ENCODE measurements at regions not wholly inside any gene's neighbourhood (a gene's known extent, or its start where the extent isn't known, plus 50 kb on each side); places are given as distances from the start of the nearest gene placed in this dataset.
"Not testable (repeated sequence)": the region's sequence is repeated elsewhere in the genome, so short reads cannot be mapped to it uniquely, and the experiment has no call there.

DNA sequence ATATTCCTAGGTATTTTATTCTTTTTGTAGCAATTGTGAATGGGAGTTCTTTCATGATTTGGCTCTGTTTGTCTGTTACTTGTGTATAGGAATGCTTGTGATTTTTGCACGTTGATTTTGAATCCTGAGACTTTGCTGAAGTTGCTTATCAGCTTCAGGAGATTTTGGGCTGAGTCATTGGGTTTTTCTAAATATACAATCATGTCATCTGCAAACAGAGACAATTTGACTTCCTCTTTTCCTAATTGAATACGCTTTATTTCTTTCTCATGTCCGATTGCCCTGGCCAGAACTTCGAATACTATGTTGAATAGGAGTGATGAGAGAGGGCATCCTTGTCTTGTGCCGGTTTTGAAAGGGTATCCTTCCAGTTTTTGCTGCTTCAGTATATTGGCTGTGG is 234.6 kb upstream of the RASGRP1 start:
- DNase-seq (ENCODE audit: low spot score): not testable (repeated sequence)

DNA sequence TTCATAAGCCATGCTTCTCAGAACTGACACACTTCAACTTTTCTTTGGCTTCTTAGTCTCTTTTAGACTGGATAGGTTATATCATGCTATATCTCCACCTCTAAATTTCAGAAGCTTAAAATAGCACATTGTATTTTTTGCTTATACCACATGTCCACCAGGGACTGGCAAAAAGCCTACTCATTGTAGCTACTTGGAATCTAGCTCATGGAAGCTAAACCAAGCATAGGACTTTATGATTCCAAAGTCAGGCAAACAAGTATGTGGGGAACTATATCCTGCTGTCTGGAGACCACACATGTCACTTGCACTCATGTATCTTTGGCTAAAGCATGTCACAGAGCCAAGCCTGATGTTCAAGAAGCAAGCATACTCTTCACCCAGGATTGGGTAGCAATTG is 245.0 kb upstream of the RASGRP1 start:
- no peak for DNase-seq (ENCODE audit: low spot score)

DNA sequence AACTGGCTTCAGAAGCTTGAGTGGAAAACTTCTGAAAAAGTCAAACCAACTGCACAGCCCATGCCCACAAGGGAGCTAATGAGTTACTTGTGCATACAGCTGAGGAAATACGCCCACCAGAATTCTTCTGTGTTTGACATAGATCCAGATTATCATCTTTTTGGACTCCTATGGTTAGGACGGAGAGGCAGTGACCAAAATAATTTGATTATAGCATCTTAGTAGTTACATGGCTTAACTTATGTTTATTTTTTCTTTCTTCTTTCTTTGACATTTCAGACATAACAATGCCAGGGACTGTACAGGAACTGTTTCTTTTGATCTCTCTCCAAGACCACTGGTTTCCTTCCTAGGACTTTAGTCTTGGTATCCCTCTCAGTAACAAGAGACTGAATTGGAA is 246.1 kb upstream of the RASGRP1 start:
- no peak for DNase-seq (ENCODE audit: low spot score)

DNA sequence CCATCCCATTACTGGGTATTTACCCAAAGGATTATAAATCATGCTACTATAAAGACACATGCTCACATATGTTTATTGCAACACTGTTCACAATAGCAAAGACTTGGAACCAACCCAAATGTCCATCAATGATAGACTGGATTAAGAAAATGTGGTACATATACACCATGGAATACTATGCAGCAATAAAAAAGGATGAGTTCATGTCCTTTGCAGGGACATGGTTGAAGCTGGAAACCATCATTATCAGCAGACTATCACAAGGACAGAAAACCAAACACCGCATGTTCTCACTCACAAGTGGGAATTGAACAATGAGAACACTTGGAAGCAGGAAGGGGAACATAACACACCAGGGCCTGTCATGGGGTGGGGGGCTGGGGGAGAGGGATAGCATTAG is 249.6 kb upstream of the RASGRP1 start:
- DNase-seq (ENCODE audit: low spot score): not testable (repeated sequence)

DNA sequence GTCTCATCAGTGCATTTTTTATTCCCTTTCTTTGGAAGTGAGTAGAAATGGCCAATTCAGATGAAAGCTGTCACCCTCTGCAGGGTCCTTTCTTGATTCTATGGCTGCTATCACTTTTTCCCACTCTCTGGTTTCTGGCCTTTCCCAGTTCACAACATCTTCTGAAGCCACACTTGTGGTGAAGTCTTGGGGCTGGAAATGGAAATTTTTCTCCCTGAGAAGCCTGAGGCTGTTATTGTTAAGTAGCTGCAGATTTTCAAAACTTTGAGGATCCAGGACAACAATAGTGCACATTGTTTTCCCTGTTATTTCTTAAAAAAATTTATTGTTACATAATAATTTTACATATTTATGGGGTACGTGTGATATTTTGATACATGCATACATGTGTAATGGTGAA is 250.3 kb upstream of the RASGRP1 start:
- DNase-seq (ENCODE audit: low spot score): no peak

DNA sequence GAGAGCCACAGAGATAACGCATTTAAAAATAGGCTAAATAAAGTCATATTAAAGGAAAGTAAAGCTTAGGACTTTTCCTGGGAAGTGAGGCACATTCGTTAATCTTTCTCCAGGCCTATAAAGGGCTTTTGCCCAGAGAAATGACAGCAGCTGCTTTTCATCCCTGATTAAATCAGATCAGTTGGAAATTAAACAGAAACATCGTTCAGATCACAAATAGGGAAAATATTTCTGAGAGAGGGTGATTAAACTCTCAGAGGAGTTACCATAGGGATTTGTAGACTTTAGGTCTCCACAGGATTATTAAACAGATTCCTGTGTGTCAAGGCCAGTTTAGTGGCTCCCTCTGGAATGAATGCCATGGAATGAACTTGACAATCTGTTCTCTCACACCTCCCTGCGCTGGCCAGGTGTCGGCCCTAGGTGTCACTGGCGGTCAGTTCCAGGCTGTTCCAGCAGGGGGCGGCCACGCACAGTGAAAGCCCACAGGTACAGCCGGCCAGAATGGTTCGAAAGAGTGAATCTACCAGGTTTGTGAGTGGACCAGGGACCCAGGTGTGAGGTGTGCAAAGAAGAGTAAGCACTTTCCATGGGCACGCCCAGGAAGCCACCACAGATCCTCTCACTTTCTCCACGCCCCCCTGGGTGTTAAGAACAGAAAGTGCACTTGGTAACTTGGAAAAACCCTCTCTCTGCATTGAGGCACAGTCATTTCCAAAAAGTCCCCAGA is 253.0 kb upstream of the RASGRP1 start:
- DNase-seq (ENCODE audit: low spot score): peak; percentile 92

DNA sequence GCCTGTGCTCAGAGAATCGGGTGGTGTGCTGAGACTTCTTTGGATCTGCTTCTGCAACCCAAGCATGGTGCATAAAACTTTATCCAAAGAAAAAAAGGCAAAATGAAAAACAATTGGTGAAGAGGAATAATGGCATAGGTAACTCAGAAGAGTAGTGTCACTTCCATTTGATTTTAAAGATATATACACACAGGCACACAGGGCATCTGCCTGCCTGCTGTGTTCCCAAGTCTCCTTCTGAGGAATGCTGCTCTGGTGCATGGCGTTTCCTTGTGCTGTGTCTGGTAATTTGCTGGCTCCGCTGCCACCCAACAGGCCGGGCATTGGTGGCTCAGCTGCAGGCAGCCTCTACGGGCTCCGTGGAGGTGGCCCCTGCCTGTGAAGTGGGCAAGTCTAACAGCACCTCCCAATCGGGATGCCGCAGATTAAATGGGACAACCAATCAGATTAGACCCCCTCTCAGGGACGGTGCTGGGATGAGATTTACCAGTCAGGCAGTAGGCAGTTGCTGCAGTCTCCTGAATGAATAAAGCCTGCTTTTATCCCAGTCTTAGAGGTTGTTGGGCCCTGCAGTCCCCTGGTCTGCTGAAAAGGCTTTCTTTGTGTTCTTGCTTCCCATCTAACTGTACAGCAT is 253.7 kb upstream of the RASGRP1 start:
- DNase-seq (ENCODE audit: low spot score): no peak

DNA sequence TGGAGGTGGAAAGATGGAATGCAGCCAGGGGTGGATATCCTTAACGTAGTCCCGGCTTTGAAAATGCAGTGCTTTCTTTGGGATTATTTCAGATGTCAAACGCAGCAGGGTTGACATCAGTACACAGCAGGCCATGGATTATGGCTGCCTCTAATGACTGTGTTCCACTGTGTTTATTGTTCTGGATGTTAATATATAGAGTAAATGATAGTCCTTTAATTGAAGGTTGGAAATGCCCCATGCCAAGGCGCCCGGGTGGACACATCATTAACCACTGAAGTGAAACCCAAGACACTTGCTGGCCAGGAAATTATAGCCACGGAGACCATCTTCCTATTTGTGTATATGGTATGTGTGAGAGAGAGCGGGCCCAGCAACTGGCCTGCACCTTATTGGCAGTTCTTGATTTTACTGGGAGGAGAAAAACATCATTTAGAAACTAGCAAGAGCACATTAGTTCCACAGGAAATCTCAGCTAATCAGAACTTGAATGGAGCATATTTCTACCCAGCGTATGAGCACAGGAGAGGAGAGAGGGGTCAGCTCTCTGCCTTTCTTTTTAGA is 254.9 kb upstream of the RASGRP1 start:
- no peak for DNase-seq (ENCODE audit: low spot score)

DNA sequence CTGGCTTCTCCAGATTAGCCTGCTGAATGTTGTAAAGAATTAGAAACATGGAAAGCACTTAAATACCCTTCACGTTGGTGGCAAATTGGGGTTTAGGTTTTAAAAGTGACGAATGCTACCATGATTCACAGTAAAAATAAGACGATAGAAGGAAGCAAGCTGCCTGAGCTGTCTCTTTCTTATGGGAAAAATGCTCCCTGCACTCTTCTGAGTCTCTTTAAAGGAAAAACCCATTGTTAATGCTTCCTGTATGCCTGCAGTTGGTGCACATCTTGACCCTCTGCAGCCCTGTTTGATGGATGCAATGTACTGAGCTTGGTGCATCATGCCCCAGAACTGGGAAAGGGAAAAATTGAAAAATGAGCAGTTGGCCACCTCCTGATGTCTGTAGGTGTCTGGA is 258.6 kb upstream of the RASGRP1 start:
- DNase-seq (ENCODE audit: low spot score): no peak

DNA sequence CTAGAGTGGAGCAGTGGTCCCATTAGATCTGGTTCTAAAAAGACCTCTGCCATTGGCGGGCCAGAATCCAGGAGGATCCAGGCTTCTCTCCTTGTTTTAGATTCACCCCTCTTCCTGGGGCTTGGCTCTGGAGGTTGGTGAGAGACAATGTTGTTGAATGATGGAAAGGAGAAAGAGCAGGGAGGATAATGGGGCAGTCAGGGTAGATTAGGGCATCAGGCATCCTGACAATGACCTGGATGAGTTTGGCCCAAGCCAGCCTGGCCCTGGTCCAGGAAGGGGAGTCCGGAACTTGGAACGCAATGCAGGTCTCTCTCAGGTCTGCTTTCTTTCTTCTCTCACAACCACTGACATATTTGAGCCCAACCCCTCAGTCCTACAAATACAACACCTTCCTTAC is 260.1 kb upstream of the RASGRP1 start:
- no peak for DNase-seq (ENCODE audit: low spot score)

DNA sequence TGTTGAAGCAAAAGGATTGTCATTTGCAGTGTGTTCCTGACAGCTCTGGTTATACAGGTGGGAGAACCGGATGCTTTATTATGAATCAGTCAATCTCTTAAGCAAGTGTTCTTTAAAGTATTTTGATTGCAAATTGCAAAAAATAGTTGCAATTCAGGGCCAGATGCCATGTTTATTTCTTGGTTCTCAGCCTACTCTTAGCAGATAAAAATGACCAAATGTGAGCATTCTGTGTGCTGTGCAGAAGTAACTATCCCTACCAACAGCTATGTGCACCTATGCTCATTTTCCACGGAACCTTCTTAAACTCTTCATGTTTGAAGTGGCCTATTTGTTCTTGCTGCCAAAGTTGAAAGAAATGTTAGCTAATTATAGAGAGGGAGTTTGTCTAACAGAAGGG is 262.3 kb upstream of the RASGRP1 start:
- DNase-seq (ENCODE audit: low spot score): no peak

DNA sequence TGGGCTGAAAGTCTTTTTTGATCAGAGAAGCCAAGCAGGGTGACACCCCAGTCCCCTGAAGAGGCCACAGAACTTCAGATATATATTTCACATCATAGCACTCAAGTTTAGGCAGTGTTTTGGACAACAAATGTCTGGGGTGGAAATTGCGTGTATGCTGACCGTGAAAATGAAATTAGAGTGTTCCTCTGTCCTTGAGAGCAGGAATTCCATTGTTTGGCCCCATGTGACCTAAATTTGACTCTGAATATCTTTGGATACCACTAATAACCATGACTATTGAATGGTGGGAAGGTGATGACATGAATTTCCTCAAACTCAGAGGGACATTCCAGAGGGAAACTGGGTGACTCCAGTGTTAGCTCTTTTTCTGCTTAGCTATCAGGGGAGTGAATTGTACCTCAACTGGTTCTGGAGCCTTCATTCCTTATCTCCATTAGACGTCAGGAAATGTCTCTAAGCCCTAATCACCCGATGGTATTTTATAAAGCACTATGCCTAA is 263.5 kb upstream of the RASGRP1 start:
- DNase-seq (ENCODE audit: low spot score): no peak

DNA sequence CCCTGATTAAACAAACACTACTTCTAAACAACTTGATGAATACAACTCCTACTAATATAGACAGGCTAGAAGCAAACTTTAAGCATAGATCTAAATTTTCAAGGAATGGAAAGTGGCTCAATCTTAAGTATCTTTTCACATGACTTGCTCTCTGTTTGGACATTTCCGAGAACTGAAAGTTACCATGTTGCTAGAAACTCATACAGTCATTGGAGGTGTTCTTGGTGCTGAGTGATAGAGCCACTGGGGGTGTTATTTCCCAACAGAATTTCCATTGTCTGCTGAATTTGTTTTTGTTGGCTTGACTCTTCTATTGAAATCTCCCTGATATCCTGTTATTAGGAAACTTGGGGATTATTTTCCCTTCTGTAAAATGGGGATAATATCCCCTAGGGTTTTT is 264.5 kb upstream of the RASGRP1 start:
- no peak for DNase-seq (ENCODE audit: low spot score)

DNA sequence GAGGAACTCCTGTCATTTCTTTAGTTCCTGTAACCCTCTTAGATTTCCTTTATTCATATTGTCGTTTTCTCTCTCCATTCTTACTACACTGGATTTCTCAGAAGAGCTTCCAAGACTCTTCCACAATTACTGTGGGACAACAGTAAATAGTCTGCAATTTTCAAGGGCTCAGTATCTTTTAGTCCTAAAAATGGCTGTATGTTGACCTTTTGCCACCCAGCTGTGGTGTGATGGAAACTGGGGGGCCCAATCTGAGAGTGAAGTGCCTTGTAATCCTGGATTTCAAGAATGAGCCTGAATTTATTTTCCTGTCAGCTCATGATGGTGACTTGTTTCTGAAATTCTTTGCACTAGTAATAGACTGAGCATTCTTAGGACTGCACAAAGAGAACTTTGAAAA is 277.6 kb upstream of the RASGRP1 start:
- DNase-seq (ENCODE audit: low spot score): no peak

DNA sequence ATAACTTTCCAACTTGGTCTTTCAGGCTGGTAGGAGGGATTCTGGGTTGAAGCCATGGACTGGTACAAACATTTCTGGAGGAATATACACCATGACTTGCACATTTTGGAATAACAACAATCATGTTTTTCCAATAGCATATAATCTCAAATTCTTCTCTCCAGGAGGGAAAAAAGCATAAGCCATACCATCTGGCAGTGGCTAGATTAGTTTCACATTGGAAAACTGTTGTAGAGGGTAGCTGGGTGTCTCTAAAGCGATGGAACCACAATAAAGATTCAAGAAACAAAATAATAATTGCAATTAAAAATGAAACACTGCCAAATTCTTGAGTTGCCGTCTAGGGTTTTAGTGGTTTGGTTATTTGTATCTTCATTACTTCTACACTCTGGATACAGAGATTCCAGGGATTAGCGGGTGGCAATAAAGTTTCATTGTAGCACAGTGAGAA is 278.5 kb upstream of the RASGRP1 start:
- DNase-seq (ENCODE audit: low spot score): no peak

DNA sequence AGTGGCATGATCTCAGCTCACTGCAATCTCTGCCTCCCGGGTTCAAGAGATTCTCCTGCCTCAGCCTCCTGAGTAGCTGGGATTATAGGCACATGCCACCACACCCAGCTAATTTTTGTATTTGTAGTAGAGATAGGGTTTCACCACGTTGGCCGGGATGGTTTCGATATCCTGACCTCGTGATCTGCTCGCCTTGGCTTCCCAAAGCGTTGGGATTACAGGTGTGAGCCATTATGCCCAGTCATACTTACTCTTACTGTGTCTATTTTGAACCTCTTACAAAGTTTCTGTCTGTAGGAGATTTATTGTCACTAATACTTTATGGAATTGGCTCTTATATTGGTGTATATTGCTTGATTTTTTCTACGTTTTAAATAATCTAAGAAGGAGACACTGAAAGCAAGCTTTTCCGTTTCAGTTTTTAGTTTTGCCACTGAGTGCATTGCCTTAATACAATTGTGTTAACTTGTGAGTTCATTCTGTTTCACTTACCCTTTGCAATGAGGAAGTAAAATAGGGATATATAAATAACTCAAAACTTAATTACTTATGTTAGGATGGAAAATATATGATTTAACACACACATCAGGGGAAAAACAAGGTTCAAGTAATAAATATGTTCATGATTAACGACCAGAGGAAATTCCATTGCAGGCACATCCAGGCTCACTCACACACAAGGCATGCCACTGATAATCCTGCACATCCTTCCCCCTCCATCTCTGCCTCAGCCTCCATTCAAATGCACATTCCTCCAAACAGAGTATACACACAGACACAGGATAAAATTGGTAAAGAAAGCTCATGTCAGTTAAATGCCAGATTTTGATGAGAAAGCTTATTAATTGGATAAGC is 279.3 kb upstream of the RASGRP1 start:
- no peak for DNase-seq (ENCODE audit: low spot score)

DNA sequence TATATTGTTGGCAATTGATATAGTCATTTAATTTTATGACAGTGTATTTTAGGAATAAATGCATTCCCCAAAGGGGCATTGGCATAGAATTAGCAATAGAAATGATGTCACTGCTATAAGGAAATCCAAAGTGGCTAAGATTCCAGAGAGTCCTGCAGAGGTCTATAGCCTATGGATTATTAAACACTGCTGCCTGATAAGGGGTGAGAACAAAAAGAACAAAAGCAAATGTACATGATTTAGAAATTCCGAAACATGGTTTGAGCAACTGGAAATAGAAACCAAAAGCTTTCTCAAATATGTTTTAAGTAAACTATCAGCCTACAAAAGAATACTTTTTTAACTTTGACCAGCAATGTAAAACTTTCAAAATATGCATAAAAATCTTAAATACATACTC is 280.1 kb upstream of the RASGRP1 start:
- DNase-seq (ENCODE audit: low spot score): no peak

DNA sequence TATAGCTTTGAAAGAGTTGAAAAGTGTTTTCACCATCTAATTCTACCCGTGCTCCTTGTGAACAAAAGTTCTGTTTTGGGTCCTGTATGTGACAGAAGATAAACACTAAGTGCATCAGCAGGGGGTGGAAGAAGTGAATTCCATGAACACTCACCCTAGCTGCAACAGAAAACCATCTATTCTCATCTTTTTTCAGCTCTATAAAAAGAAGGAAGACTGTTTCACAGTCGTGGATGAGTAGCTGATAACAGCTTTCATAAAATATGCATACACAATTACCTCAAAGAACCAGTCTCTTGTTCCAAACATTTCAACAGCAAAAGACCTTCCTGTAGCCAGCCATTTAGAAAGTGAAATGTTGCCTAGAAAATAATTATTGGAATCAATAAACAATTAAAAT is 281.7 kb upstream of the RASGRP1 start:
- DNase-seq (ENCODE audit: low spot score): no peak

DNA sequence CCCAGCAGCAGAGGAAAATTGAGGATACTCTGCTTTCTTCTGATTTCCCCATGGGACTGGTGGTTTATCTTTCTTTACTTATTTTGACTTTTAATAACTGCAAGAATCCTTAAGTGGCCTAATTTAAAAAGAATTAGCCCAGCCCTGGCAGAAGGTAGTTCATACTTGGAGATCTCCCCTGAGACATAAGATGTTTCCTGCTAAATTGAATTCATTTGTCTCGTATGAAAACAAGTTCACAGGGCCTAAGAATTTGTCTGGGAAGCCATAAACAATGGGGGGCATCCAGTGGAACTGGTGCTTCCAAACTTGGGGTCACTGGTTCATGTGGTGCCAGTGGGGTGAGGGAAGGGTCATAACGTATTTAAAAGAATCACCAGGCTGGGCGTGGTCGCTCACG is 283.1 kb upstream of the RASGRP1 start:
- no peak for DNase-seq (ENCODE audit: low spot score)

DNA sequence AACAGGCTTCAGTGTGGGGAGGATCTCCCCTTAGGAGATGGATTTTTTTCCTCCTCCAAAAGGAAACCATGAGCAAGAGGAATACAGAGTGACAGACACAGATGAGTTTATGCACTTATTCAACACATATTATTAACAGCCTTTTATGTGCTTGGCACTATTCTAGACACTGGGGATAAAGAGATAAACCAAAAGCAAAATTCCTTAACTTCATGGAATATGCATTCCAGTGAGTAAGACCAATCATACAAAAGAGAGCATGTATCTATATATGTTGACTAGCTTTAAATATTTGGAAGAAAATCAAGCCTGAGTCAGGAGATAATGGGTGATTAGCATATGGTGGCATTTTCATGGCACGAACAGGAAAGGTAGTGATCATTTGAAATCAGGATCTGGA is 284.4 kb upstream of the RASGRP1 start:
- DNase-seq (ENCODE audit: low spot score): no peak

DNA sequence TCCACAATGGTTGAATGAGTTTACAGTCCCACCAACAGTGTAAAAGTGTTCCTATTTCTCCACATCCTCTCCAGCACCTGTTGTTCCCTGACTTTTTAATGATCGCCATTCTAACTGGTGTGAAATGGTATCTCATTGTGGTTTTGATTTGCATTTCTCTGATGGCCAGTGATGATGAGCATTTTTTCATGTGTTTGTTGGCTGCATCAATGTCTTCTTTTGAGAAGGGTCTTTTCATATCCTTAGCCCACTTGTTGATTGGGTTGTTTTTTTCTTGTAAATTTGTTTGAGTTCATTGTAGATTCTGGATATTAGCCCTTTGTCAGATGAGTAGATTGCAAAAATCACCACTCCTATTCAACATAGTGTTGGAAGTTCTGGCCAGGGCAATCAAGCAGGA is 287.6 kb upstream of the RASGRP1 start:
- DNase-seq (ENCODE audit: low spot score): not testable (repeated sequence)

DNA sequence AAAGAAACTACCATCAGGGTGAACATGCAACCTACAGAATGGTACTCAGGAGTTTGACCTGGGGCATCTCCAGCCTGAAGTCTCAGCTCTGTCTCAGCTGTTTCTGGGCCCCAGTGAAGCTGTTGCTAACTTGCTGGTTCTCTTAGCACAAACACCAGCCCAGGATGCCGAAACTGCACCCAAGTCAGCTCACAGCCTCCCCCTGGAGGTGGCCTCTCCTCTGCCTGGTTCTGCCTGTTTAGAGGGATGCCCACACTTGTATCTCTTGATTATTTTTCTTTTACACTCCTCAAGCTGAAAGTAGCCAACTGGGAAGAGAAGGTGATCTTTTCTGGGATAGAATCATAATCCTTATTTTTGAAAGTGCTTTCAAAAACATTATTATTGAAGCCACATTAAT is 289.0 kb upstream of the RASGRP1 start:
- DNase-seq (ENCODE audit: low spot score): no peak
